T-helper 2 cell (primary cell): ENCODE measurements at regions not wholly inside any gene's neighbourhood (a gene's known extent, or its start where the extent isn't known, plus 50 kb on each side); places are given as distances from the start of the nearest gene placed in this dataset.

Source experiments
- DNase-seq, 5 experiments: peaks; one replicate each; pipeline versions ENCODE4 v3.0.0 to v3.0.0-alpha.2; 2012 to 2022

DNA sequence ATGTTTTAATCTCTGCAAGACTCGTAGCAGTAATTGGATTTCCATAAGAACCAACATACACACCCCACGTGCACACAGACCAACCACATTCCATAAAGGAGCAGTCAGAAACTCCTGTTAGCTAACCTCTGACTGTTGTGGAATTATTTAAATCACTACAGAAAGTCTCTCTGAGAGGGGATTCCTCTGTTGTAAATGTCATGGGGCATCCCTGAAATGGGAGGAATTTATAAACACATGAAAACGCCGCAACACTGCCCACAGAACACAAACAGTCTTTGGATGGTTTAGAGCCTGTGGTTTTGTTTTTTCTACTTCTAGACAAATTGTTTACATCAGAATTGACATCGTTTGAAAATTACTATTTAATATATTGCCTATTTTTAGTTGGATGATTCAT, 740.1 kb upstream of the GRM7 start:
- DNase-seq: no peak

DNA sequence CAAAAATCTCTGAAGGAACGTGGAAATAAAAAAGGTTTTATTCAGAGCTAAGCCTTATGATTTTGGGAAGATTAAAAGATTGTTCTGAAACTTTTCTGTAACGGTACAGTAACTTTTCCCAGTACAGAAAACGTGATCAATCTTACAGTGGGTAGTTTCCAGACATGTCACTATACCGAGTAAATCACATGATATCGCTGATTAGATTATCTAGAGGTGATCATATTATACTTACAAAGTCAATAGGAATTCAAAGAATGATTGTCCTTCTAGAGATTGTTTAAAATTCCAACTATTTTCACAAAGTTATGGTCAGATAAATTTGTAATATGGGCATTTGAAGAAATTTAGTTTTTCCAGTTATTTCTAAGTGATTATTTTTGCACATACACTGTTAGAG, 736.0 kb upstream of the GRM7 start:
- no peak for DNase-seq

DNA sequence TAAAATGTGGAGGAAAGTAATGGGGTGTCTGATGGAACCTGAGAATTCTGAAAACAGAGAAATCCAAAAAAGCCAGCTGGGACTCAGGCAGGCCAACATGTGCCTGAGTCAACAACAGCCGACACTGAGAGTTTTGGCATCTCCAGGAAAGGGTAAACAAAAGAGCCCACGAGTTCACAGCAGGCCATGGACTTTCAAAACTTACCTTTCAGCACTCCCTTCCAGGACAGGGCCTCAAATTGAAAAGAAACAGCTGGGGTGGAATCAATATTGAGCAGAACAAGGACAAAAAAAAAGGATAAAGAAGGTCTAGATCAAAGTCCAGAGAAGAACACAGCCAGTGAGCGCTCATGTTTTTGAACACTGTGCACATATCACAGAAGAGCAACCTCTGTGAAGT, 735.4 kb upstream of the GRM7 start:
- no peak for DNase-seq

DNA sequence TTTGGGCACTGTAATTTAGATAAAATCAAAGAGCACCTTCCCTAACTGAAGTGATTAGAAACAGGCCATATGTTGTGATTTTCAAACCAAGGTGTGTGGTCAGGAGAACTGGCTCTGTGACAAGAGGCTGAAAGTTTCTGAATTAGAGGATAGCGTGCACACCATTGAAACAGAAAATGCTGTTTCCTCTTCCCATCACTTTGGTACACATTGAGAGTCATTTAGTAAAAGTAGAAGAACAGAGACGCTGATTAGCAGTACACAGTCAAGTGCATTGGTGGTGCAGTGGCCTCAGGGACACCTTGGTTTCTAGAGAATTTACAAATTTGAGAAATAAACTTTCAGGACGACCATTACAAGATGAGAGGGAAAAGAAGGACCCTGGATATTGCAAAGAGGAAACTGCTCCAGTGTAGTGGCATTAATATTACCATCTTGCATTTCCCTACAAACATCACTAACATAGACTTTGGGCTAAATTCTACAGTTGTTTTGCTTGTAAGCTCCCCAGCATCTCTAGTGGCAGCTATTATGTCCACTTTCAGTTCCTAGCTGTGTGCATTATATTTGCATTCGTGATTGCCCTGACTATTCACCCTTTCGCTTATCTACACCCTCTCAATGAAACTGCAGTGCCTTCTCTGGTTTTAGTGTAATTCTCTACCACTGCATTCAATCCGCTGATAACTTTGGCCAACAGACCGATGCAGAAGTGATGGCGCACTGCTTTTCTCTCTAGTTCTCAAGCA, 728.1 kb upstream of the GRM7 start:
- no peak for DNase-seq

DNA sequence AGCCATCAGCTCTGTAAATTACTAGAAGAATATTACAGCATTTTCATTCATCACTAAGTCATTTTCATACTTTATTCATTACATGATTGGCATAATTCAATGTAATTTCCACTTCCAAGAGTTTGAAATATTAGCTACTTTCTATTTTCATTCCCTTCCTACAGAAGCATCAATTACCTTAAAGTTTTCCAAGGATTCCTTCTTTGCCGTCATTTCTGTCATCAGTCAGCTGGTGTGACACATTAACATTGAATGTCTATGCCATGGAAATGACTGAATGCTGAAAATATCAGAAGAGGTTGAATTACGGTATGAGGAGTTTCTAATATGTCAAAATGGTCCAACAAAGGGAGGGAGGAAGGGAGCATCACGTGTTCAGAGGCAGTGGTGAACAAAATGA, 718.2 kb upstream of the GRM7 start:
- DNase-seq: no peak

- no peak for DNase-seq
Observed at GRCh38 chr3:6147883-6148282, 713.0 kb upstream of the GRM7 start.

DNA sequence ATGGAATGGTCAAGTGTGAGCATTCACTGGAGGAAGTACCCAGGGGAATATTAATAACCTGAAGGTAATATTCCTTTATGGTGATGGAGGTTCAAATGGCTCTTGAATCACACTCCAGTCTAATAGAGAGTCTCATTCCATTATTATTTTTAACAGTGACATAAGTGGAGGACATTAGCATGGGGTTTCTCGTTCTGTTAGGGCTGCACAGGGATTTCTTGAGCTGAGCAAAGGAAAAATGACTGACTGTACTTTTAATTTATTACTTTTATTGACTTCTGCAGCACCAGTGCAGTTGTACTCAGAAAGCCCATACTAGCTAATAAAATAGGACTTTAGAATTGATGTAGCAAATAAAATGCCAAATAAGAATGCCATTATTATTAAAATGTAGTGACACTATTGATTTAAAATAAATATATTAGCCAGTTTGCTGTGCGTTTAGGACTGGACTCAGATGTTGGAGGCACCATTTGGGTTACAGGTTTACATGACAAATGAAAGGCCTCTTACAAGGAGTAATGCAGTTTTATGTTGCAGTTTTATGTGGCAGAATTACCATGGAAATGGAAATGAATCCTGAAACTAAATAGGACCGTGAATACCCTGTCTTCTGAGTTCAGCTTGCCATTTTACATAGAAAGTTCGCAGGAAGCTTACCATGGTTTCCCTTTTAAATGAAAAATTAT, 705.1 kb upstream of the GRM7 start:
- DNase-seq: no peak

- no peak for DNase-seq
Observed at GRCh38 chr3:6165951-6166350, 695.0 kb upstream of the GRM7 start.

DNA sequence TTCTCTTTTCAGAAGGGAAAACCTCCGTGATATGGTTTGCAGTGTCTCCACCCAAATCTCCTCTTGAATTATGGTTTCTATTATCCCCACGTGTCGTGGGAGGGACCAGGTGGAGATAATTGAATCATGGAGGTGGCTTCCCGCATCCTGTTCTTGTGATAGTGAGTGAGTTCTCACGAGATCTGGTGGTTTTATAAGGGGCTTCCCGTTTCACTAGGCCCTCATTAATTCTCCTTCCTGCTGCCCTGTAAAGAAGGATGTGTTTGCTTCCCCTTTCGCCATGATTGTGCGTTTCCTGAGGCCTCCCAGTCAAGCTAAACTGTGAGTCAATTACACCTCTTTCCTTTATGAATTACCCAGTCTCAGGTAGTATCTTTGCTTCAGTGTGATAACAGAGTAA, 692.7 kb upstream of the GRM7 start:
- no peak for DNase-seq

DNA sequence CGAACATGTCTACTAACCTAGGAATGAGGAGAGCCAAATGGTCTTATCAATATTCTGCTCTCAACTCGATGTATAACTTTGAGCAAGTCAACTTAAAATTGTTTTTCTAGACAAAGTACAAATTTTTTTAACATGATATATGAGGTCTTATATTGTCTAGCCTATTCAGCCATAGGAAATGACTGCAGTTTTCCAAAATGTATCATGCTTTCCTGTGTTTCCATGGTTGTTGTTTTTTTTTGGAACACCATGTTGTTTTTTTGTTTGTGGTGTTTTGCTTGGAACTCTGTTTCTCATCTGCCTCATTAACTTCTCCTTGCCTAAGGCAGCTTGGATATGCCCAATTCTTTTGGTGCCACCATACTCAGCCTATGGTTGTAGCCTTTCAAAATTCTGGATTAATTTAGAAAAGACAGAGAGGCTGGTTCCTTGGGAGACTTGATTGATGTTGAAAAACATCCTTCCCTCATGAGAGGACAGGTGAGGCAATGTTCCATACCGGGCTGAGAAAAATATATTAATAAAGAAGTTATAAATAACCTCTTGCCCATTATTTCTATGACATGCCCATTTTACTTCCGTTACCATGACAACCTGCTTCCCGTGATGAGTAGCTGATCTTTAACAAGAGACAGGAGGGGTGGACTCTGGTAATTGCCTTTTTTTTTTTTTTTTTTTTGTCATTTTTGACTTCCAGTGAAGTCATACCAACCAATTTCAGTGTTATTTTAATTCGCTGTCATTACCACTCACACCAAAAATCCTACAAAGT, 687.9 kb upstream of the GRM7 start:
- DNase-seq: no peak

GRCh38 chr3:6177417-6177816, 683.5 kb upstream of the GRM7 start:
- no peak for DNase-seq

DNA sequence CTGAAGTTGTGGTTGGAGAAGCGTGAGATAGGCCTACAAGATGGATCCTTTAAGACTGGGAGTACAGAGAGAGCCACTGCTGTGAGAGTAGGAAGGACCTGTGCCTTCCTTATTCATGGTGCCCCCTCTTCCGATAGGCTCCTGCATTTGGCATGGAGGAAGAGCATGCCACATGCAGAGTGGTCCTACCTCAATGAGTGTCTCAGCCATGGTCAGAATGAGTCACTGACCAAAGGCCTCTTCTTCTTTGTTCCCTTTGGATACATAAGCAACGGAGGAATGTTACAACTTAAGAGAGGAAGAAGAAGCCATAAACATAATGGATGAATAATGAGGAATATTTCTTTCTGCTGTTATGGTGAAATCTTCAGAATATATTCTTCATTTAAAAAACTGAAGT, 681.2 kb upstream of the GRM7 start:
- no peak for DNase-seq

DNA sequence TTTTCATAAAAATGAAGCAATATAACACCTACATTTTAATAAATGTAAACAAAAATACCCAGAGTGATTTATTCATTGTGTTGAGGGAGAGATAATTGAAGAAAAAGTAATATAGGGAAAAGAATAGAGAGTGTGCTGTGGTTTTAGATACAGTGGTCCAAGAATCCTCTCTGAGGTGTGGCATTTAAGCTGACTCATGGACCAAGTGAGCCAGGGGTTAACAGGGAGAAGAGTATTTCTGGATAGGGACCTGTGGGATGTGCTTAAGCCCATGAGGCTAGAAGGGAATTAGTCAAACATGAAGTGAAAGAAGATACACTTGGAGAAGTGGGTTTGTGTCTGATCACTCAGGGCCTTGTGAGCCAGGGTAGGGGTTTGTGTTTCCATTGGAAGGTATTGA, 680.7 kb upstream of the GRM7 start:
- DNase-seq: no peak

- no peak for DNase-seq
Observed at GRCh38 chr3:6182476-6182875, 678.4 kb upstream of the GRM7 start.

DNA sequence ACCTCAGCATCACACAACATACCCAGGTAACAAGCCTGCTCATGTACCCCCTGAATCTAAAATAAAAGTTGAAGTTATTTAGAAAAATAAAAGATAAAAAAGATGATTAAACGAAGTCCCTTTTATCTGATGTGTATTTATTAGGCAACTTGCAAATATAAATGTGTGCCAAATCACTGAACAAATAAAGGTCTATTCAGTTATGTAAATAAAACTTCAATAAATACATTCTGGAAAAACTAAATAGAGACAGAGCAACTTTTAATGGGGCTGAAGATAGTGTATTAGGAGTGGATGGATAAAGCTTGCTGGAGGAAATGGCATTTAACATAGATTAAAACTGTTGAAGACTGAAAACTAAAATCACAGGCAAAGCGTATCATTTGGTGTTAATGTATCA, 678.0 kb upstream of the GRM7 start:
- DNase-seq: no peak

DNA sequence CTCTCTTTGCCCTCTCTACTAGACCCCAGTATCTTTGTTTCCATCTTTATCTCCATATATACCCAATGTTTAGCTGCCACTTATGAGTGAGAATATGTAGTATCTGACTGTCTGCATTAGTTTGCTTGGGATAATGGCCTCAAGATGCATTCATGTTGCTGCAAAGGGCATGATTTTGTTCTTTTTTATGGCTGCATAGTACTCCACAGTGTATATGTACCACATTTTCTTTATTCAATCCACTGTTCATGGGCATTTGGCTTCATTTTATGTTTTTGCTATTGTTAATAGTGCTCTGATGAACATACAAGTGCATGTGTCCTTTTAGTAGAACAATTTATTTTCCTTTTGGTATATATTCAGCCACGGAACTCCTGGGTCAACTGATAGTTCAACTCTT, 671.5 kb upstream of the GRM7 start:
- no peak for DNase-seq

DNA sequence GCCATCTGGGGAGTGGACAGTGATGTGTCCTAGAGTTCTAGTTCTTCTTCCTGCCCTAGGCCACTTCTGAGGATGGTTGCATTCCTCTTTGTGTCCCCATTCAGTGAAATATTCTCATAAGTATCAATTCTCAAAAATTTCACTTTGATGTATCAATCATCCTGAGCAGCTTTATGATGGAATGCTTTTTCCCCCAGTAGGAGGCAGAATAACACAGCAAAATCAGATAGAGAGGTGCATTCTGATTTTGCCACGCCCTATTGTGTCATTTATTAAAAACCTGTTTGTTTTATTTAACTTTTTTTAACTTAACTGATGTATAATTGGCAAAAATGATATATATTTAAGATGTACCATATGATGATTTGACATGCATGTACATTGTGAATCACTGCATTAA, 656.0 kb upstream of the GRM7 start:
- DNase-seq: no peak

DNA sequence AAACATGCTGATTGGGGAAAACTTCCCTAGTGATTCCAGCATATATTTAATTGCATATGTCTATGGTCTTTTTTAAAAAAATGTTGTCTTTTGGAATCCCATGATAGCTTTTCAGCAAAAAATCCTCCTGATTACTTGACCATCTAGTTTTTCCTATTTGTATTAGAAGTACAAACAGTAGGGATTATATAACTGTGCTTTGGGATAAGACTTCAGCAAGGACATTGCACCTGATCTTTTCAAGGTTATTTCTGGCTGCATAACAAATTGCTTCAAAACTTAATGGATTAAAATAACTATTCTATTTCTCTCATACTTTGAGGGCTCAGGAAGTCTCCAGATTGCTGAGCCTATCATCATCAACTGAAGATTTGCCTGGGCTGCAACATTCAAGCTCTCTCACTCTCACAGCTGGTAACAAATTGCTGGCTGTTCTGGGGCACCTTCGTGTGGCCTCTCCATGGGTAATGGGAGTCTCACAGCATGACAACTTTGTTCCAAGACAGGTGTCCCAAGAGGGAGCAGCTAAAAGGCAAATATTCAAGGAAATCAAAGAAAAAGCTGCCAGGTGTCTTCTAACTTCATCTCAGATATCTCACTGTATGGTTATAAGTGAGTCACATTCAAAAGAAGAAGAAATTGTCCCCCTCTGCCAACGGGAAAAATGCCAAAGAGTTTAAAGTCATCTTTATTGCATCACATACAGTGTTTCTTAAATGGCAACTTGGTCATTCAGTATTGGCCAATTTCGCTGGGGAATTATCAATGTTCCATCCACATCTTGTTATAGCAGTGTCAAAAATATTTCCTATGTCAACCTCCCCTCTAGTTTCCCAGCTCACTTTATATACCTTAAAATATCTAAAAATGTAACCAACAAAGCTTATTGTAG, 644.5 kb upstream of the GRM7 start:
- DNase-seq: no peak

DNA sequence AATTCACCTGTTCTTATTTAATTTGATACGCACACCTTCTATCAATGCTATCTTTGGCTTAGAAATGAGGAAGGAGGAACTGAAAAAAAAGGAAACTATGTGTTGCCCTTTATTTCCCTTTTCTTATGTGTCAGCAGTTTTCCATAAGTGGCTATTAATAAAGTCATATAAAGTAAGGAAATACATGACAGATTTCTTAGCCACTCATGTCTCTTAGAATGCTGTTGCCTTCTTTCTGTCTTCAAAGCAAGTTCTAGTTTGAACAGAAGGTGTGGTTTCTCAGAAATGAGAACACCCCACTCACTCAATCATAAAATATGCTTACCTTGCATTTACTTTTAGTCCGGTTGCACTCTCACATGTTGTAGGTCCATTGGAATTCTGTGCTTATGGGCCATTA, 640.5 kb upstream of the GRM7 start:
- no peak for DNase-seq

GRCh38 chr3:6222069-6222468, 638.8 kb upstream of the GRM7 start:
- no peak for DNase-seq

DNA sequence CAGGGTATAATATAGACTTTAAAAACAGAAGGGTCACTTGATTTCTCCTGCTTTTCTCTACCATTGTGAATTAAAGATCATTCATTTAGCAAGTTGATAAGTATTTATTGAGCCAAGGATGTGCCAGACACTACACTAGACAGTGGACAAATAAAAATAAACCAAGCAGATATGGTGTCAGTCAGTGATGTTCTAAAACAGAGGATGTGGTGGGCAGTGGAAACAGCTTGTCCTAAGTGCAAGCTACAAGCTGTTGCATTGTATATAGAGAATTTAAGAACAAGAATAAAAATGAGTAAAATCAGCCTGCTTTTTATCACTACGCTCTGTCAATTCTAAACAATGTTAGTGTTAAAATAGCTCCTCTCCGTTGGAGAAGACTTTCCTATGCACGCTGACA, 637.3 kb upstream of the GRM7 start:
- DNase-seq: no peak

- no peak for DNase-seq
Observed at GRCh38 chr3:6228958-6229683, 631.8 kb upstream of the GRM7 start.
